VCaP (cell line): ENCODE measurements at regions not wholly inside any gene's neighbourhood (a gene's known extent, or its start where the extent isn't known, plus 50 kb on each side); places are given as distances from the start of the nearest gene placed in this dataset.
"Not testable (repeated sequence)": the region's sequence is repeated elsewhere in the genome, so short reads cannot be mapped to it uniquely, and the experiment has no call there.

ENCODE experiments used
- H3K27ac ChIP-seq: fragments of 450-650 bp; 2 replicates; pipeline ENCODE4 v1.5.1; 2017
- TF ChIP-seq, protein P1 (sequence below): fragments of 450-650 bp; conservative IDR thresholded peaks from 2 replicates; pipeline ENCODE4 v1.5.1; 2017; ENCODE audit warnings: mild to moderate bottlenecking, moderate library complexity

DNA sequence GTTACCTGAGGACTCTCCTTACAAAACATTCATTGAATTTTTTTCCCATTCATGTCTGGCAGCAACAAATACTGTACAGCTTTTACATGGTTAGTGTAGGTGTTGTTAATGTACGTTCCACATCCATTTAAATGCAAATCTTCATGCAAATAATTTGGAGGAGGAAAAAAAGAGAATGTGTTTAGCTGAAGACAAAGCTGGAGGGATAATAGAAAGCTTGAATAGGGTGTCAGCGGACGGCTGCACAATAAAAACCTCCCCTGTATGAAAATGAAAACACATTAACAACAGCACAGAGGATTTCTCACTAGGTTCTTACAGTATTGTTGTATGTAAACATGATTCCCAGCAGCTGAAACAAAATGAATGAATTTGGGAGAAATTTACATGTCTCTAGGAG is 231.5 kb downstream of the ZNF608 start:
- TF ChIP-seq, protein P1, sequence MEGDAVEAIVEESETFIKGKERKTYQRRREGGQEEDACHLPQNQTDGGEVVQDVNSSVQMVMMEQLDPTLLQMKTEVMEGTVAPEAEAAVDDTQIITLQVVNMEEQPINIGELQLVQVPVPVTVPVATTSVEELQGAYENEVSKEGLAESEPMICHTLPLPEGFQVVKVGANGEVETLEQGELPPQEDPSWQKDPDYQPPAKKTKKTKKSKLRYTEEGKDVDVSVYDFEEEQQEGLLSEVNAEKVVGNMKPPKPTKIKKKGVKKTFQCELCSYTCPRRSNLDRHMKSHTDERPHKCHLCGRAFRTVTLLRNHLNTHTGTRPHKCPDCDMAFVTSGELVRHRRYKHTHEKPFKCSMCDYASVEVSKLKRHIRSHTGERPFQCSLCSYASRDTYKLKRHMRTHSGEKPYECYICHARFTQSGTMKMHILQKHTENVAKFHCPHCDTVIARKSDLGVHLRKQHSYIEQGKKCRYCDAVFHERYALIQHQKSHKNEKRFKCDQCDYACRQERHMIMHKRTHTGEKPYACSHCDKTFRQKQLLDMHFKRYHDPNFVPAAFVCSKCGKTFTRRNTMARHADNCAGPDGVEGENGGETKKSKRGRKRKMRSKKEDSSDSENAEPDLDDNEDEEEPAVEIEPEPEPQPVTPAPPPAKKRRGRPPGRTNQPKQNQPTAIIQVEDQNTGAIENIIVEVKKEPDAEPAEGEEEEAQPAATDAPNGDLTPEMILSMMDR = no peak

DNA sequence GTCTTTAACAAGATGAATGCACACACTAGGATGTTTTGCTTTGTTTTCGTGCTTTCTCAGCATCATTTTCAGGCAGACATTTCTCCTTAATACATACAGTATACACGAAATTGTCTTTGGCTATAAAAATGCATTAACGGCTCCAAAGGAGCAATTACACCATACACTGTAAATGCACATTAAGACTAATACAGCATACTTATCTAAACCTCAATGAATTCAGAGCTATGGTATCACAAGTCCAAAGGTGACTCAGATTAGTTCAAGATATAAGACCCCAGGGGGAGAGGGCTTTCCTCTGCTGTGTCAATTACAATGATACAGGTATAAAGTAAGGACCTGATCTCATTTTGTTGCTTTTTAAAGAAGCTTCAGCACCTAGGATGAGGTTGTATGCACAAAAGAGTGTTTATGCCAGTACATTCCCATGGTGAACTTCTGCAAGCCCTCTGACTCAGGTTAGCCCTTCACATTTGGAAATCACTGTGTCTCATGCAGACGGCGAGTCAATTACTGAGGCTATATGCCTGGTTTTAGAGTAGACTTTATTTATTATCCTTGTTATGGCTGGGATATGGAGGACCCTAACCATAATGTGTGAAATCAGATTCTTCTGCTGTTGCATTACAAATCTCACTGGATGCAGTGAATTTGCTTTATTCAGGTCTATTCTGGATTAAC is 233.3 kb downstream of the ZNF608 start:
- H3K27ac ChIP-seq = no peak overlapping the region
- TF ChIP-seq, protein P1 = no peak

More for the DNA sequence above, 231.5 kb downstream of the ZNF608 start:
- H3K27ac ChIP-seq = no peak overlapping the region

DNA sequence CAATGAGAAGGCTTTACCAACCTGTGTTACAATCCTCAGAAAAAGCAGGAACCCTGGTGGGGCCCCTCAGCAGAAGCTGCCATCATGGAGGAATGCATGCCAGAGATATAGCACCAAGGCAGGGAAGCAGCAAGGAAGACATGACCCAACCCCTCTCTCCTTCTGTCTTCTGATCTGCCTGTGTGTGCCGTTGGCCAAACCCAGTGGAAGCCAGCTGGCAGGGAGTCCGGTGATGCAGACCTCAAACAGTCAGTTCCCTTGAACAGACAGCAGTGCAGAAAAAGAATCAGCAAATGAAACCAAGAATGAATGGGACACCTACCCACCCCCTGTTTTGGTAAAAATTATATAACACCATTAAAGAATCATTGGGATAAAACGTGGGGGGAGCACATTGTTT is 234.2 kb downstream of the ZNF608 start:
- TF ChIP-seq, protein P1 = no peak
- H3K27ac ChIP-seq = no peak overlapping the region

DNA sequence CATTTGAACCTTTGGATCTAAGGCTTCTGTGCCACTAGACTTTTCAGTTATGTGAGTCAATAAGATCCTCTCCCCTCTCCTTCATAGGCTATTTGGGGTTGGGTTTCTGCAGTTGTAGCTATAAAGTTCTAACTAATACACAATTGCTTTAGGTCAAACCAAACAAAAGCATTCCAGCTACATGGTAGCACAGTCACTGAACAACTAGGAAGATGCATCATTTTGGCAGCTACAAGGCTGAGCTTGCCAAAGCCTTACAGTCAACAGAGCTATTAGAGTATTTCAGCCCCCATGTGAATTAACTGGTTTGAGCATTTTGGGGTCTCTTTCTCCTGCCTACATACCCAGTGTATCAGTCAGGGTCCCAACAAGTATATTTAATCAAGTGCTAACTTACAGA is 234.6 kb downstream of the ZNF608 start:
- TF ChIP-seq, protein P1 = no peak
- H3K27ac ChIP-seq = no peak overlapping the region

DNA sequence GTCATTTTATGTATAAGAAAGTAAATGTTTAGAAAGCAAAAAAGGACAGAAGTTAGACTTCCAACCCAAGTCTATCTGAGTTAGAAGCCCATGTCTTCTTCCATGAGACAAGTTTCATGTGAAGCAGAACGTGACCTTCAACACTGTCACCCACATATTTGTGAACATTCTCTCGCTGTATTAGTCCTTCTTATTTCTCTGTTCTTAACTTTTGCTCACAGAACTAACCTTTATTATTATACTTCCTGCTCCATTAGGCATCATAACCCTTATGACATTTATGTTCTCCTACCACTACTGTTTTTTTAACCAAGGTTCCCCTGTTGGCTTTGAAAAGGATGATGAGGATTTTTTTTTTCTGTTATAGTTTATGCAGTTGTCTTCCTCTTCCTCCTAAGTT is 238.8 kb downstream of the ZNF608 start:
- no peak overlapping the region for H3K27ac ChIP-seq
- TF ChIP-seq, protein P1 = no peak

DNA sequence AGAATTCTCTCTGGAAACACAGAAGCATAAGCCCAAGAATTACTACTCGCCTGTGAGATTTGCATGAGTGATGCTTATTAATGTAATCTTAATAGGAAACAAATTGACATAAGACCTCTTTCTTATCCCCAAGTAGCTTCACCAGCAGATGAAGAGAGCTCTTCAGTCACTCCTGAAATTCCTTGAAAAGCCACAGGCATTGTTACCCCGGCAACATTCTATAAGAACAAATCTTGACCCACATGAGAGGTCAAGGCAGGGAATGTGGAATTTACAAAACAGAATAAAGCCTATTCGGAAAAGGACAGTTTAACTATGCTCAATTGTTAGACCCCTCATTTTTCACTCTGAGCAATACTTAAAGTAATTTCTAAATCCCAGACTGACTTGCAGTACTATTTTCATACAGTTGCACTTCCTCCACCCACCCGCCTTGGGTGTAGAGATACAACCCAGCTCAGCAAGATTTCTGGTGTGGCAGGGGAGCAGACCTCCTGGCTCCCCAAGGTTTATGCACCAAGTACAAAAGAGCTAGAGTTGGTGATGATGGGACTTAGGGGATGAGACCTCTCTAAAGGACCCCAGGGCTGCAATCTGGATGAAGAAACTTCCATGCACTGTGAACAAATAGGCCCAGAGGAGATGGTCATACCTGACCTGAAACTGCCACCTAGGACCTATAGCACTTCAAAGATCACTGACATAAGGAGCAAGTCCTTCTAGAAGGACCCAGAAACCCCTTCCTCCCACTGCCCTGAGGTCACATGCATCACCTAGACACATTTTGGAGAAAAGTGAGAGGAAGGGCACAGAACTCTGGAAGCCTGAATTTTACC is 242.1 kb downstream of the ZNF608 start:
- no peak overlapping the region for H3K27ac ChIP-seq
- TF ChIP-seq, protein P1 = no peak

DNA sequence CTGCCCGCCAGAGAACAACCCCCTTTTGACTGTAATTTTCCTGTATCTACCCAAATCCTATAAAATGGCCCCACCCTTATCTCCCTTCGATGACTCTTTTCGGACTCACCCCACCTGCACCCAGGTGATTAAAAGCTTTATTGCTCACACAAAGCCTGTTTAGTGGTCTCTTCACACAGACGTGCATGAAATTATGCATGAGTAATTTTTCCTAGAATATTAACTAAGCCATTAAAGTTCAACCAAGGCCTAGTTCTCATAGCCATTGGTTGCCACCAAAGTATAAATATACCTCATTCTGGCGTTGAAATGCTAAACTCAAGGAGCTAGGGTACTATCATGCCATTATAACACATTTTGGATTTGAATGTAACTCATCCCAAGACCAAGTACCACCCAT is 243.9 kb downstream of the ZNF608 start:
- no peak overlapping the region for H3K27ac ChIP-seq
- TF ChIP-seq, protein P1 = no peak

DNA sequence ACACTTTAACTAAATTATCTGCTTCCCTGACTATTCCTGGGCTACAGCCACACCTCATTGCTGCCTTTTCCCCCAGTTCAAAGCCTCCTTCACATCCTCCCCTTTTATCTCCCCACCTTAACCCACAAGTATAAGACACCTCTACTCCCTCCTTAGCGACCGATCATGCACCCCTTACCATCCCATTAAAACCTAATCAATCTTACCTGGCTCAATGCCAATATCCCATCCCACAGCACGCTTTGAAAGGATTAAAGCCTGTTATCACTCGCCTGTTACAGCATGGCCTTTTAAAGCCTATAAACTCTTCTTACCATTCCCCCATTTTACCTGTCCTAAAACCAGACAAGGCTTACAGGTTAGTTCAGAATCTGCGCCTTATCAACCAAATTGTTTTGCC is 246.6 kb downstream of the ZNF608 start:
- H3K27ac ChIP-seq = not testable (repeated sequence)

DNA sequence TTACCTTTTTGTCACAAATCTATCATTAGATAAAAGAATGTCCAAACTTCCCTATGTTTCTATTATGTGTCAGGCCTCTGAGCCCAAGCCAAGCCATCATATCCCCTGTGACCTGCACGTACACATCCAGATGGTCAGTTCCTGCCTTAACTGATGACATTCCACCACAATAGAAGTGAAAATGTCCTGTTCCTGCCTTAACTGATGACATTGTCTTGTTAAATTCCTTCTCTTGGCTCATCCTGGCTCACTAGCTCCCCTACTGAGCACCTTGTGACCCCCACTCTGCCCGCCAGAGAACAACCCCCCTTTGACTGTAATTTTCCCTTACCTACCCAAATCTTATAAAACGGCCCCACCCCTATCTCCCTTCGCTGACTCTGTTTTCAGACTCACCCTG is 249.5 kb downstream of the ZNF608 start:
- H3K27ac ChIP-seq = not testable (repeated sequence)
